HepG2 (cell line): ENCODE measurements at regions not wholly inside any gene's neighbourhood (a gene's known extent, or its start where the extent isn't known, plus 50 kb on each side); places are given as distances from the start of the nearest gene placed in this dataset.

Experiments
- ATAC-seq: fragments of 200-7000 bp; cut with Tn5 transposase; 3 replicates; pipeline ENCODE4 v1.9.1; 2020; ENCODE audit warnings: mild to moderate bottlenecking, moderate library complexity
- BruUV-seq: library from RNA; stranded (reverse); fragments of 400-500 nt; replicated peaks from 2 replicates; lab custom pipeline; 2021; lab: Mats Ljungman, UMichigan
- CTCF ChIA-PET: fragments of 300-600 bp; formaldehyde crosslinking; extraction: SDS; loops from one replicate; lab custom pipeline; 2021; ENCODE audit warnings: low total read pairs, inconsistent platforms, low intra/inter-chr PET ratio; lab: Yijun Ruan, JAX
- POLR2A ChIA-PET: fragments of 350-600 bp; sonication (Branson Sonifier 250); formaldehyde crosslinking; loops from one replicate; lab custom pipeline; 2020; ENCODE audit warnings: antibody characterized with exemption, inconsistent platforms; lab: Yijun Ruan, JAX
- DNase-seq: peaks from one replicate; pipeline ENCODE4 v3.0.0-alpha.2; 2015; ENCODE audit warnings: low spot score
- FAIRE-seq: peaks from 3 replicates; lab custom pipeline; 2011; peaks lifted over from hg19 to GRCh38; lab: Jason Lieb, UNC
- H2AFZ ChIP-seq: one replicate; pipeline ENCODE4 v1.6.1; 2011; ENCODE audit warnings: low read length, inconsistent platforms
- H3K27ac ChIP-seq: fragments of 300-600 bp; 3 replicates; pipeline ENCODE4 v1.8.0; 2011; ENCODE audit warnings: mixed run types, mild to moderate bottlenecking, mixed read lengths, low read length, inconsistent platforms; ENCODE audit not compliant: insufficient read depth; ENCODE audit errors: extremely low read length
- H3K27me3 ChIP-seq, 2 experiments: fragments of 200-600 bp in 1 of 2; 2 replicates in 1 of 2; 3 replicates in 1 of 2; pipeline versions ENCODE4 v1.6.0 to v1.8.0; 2011; ENCODE audit warnings: low read length in 2 of 2, mild to moderate bottlenecking in 2 of 2, moderate library complexity in 2 of 2, inconsistent platforms in 1 of 2; ENCODE audit not compliant: insufficient read depth in 2 of 2, control insufficient read depth in 1 of 2
- H3K36me3 ChIP-seq, 2 experiments: fragments of 200-600 bp in 1 of 2; replicated peaks in 1 of 2; 2 replicates in 1 of 2; 3 replicates in 1 of 2; pipeline versions ENCODE4 v1.5.1 to v1.8.0; 2011; ENCODE audit warnings: low read length in 2 of 2, inconsistent platforms in 1 of 2; ENCODE audit not compliant: insufficient read depth in 2 of 2, control insufficient read depth in 1 of 2
- H3K4me1 ChIP-seq: 2 replicates; pipeline ENCODE4 v1.5.1; 2012; ENCODE audit warnings: low read length, inconsistent platforms; ENCODE audit not compliant: insufficient read depth
- H3K4me2 ChIP-seq: 2 replicates; pipeline ENCODE4 v1.6.0; 2011; ENCODE audit warnings: low read depth, low read length, inconsistent platforms
- H3K4me3 ChIP-seq, 3 experiments: fragments of 200-600 bp in 1 of 3; sonication (generic), shearing (Covaris generic) in 1 of 3; replicated peaks in 1 of 3; 2 replicates each; pipeline ENCODE4 v1.5.1; 2011 to 2016; ENCODE audit warnings: low read length in 3 of 3, inconsistent platforms in 2 of 3, low read depth in 2 of 3, mild to moderate bottlenecking in 2 of 3, control low read depth in 1 of 3, mixed read lengths in 1 of 3; ENCODE audit not compliant: insufficient read depth in 1 of 3
- H3K79me2 ChIP-seq: one replicate; pipeline ENCODE4 v1.6.1; 2011; ENCODE audit warnings: low read length, inconsistent platforms; ENCODE audit not compliant: insufficient read depth
- H3K9ac ChIP-seq: 2 replicates; pipeline ENCODE4 v1.6.0; 2011; ENCODE audit warnings: mild to moderate bottlenecking, low read depth, low read length, inconsistent platforms; ENCODE audit not compliant: insufficient read depth
- H3K9me3 ChIP-seq: 2 replicates; pipeline ENCODE4 v1.5.1; 2012; ENCODE audit warnings: mild to moderate bottlenecking, low read length
- H4K20me1 ChIP-seq: 2 replicates; pipeline ENCODE4 v1.6.0; 2011; ENCODE audit warnings: inconsistent platforms, mild to moderate bottlenecking, low read length, moderate library complexity; ENCODE audit not compliant: insufficient read depth
- ADNP ChIP-seq: sonication (generic); formaldehyde crosslinking; IDR thresholded peaks from 2 replicates; pipeline ENCODE4 v1.4.0; 2020; ENCODE audit warnings: missing genetic modification reagents
- CBX2 ChIP-seq, 2 experiments: fragments of 200-600 bp in 1 of 2; sonication (generic); formaldehyde crosslinking in 1 of 2; IDR thresholded peaks; 2 replicates each; pipeline versions ENCODE4 v1.7.0 to v1.8.1; 2018 to 2022; ENCODE audit warnings: low read depth in 2 of 2, low read length in 1 of 2, mild to moderate bottlenecking in 1 of 2, missing genetic modification reagents in 1 of 2
- FOXA1 ChIP-seq, 2 experiments: fragments of 450-650 bp in 1 of 2; sonication (generic) in 1 of 2; formaldehyde crosslinking in 1 of 2; IDR thresholded peaks; 2 replicates each; pipeline versions ENCODE4 v1.4.0 to v1.6.1; 2016 to 2020; ENCODE audit warnings: missing genetic modification reagents in 1 of 2
- LCORL ChIP-seq, 2 experiments: fragments of 450-650 bp in 1 of 2; sonication (generic) in 1 of 2; formaldehyde crosslinking in 1 of 2; IDR thresholded peaks; 2 replicates each; pipeline versions ENCODE4 v1.5.0 to v1.6.1; 2017 to 2020; ENCODE audit warnings: antibody characterized with exemption in 1 of 2, missing genetic modification reagents in 1 of 2
- MAZ ChIP-seq, 2 experiments: sonication (generic) in 1 of 2; formaldehyde crosslinking in 1 of 2; IDR thresholded peaks; 2 replicates each; pipeline versions ENCODE4 v1.5.0 to v1.6.1; 2012 to 2020; ENCODE audit warnings: low read depth in 2 of 2, mild to moderate bottlenecking in 2 of 2, borderline replicate concordance in 1 of 2, improper control_type of control experiment in 1 of 2, low read length in 1 of 2, missing genetic modification reagents in 1 of 2, moderate library complexity in 1 of 2
- MTERF4 ChIP-seq: sonication (generic); formaldehyde crosslinking; IDR thresholded peaks from 2 replicates; pipeline ENCODE4 v1.8.0; 2023; ENCODE audit warnings: mild to moderate bottlenecking, missing genetic modification reagents
- NR2F1 ChIP-seq, 2 experiments: fragments of 450-650 bp in 1 of 2; formaldehyde crosslinking in 1 of 2; IDR thresholded peaks; 2 replicates each; pipeline versions ENCODE4 v1.5.0 to v1.6.1; 2016 to 2020; ENCODE audit warnings: mild to moderate bottlenecking in 1 of 2, missing compliant biosample characterization in 1 of 2, missing genetic modification reagents in 1 of 2, moderate library complexity in 1 of 2
- ZEB1 ChIP-seq: IDR thresholded peaks from 2 replicates; pipeline ENCODE4 v1.6.1; 2012; ENCODE audit warnings: mild to moderate bottlenecking, low read depth, inconsistent platforms; ENCODE audit not compliant: insufficient replicate concordance
- ZNF468 ChIP-seq: sonication (generic); formaldehyde crosslinking; IDR thresholded peaks from 2 replicates; pipeline ENCODE4 v1.8.0; 2022; ENCODE audit warnings: mild to moderate bottlenecking, moderate library complexity, missing genetic modification reagents
- ZNF781 ChIP-seq: sonication (generic); formaldehyde crosslinking; IDR thresholded peaks from 2 replicates; pipeline ENCODE4 v1.5.1; 2020; ENCODE audit warnings: borderline replicate concordance, mild to moderate bottlenecking, missing genetic modification reagents; ENCODE audit errors: not compliant biosample characterization
- whole genome bisulfite sequencing: methylation state at CpG from one replicate; pipeline ENCODE4 v1.1.6; 2017; ENCODE audit warnings: low lambda C conversion rate; 5-methylcytosine and 5-hydroxymethylcytosine counted together
- in situ Hi-C: cut with HindIII; loops from 2 replicates; pipeline ENCODE4 v1.10.0; 2017; ENCODE audit warnings: low pct_unique_long_range_greater_than_20kb; ENCODE audit not compliant: extremely low pct_ligation_motif_present
- intact Hi-C: fragments of 100-400 bp; cut with micrococcal nuclease; formaldehyde crosslinking; loops from one replicate; pipeline ENCODE4 v1.10.0; 2022; ENCODE audit not compliant: unreplicated experiment
- TF ChIP-seq, protein P1 (sequence below): sonication (generic); formaldehyde crosslinking; IDR thresholded peaks from 2 replicates; pipeline ENCODE4 v1.4.0; 2020; ENCODE audit warnings: missing genetic modification reagents, borderline replicate concordance
- TF ChIP-seq, protein P2 (sequence below): sonication (generic); formaldehyde crosslinking; IDR thresholded peaks from 2 replicates; pipeline ENCODE4 v1.4.0; 2020; ENCODE audit warnings: missing genetic modification reagents, borderline replicate concordance
- TF ChIP-seq, protein P3 (sequence below): sonication (generic); formaldehyde crosslinking; IDR thresholded peaks from 2 replicates; pipeline ENCODE4 v1.5.0; 2020; ENCODE audit warnings: missing genetic modification reagents
- TF ChIP-seq, protein P4 (sequence below): sonication (generic); formaldehyde crosslinking; IDR thresholded peaks from 2 replicates; pipeline ENCODE4 v1.8.0; 2022; ENCODE audit warnings: mild to moderate bottlenecking, missing genetic modification reagents, moderate library complexity

DNA sequence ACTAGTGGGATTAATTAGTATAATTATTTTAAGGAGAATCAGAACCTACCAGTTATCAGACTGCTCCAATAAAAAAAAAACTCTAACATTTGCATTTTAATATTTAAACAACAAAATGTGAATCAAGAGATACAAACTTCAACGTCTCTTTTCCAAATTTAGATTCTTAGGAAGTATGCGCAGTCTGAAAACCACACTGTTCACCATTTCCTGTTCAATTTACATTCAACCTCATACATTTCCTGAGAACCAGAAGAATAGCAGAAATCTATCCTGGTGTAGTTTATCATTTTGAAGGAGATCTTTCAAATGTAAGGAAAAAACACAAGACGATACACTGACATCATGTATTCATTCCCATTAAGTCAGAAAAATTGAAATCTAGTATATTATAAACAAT is 869.2 kb downstream of the EFNA5 start:
- DNase-seq (no peak), ATAC-seq (no peak), FAIRE-seq (no peak)
- Histone ChIP-seq H3K4me2 (no peak overlapping the region), H3K4me1 (no peaks in the 10 kb centered on the region), H3K9ac (no peak overlapping the region), H3K27ac (no peak overlapping the region), H3K9me3 (no peaks in the 10 kb centered on the region), H3K4me3 (no peak overlapping the region), H3K36me3 (no peaks in the 10 kb centered on the region), H4K20me1 (no peaks in the 10 kb centered on the region), H3K79me2 (no peaks in the 10 kb centered on the region), H2AFZ (no peak overlapping the region), H3K27me3 (no peaks in the 10 kb centered on the region; a peak in 1 of 5 replicates)
- no TSS peak for BruUV-seq
- WGBS, result 33% methylated on average over 3 of the region's 3 CpGs
- intact Hi-C loops (no loop called here), in situ Hi-C loops (no loop called here)
- POLR2A ChIA-PET, result no interaction called here
- CTCF ChIA-PET, result no interaction called here
- TF ChIP-seq, protein P1, sequence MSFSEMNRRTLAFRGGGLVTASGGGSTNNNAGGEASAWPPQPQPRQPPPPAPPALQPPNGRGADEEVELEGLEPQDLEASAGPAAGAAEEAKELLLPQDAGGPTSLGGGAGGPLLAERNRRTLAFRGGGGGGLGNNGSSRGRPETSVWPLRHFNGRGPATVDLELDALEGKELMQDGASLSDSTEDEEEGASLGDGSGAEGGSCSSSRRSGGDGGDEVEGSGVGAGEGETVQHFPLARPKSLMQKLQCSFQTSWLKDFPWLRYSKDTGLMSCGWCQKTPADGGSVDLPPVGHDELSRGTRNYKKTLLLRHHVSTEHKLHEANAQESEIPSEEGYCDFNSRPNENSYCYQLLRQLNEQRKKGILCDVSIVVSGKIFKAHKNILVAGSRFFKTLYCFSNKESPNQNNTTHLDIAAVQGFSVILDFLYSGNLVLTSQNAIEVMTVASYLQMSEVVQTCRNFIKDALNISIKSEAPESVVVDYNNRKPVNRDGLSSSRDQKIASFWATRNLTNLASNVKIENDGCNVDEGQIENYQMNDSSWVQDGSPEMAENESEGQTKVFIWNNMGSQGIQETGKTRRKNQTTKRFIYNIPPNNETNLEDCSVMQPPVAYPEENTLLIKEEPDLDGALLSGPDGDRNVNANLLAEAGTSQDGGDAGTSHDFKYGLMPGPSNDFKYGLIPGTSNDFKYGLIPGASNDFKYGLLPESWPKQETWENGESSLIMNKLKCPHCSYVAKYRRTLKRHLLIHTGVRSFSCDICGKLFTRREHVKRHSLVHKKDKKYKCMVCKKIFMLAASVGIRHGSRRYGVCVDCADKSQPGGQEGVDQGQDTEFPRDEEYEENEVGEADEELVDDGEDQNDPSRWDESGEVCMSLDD (CRISPR knock-in tag), result no peak
- TF ChIP-seq ZEB1 (no peak), MAZ (IDR thresholded peaks at IDR 0.05; ENCODE audit: borderline replicate concordance, low read depth, low read length) (no peak), MAZ (CRISPR knock-in tag; IDR thresholded peaks at IDR 0.05; ENCODE audit: low read depth) (no peak), ZNF781 (no peak), ADNP (CRISPR knock-in tag) (no peak), ZNF468 (no peak), FOXA1 (IDR thresholded peaks at IDR 0.05) (no peak), FOXA1 (CRISPR knock-in tag; IDR thresholded peaks at IDR 0.05) (no peak), CBX2 (IDR thresholded peaks at IDR 0.05; ENCODE audit: low read depth, low read length) (no peak), CBX2 (CRISPR knock-in tag; IDR thresholded peaks at IDR 0.05; ENCODE audit: low read depth) (no peak), LCORL (IDR thresholded peaks at IDR 0.05) (no peak), LCORL (CRISPR knock-in tag; IDR thresholded peaks at IDR 0.05) (no peak), NR2F1 (CRISPR knock-in tag; IDR thresholded peaks at IDR 0.05) (no peak), MTERF4 (no peak)
- TF ChIP-seq, protein P2, sequence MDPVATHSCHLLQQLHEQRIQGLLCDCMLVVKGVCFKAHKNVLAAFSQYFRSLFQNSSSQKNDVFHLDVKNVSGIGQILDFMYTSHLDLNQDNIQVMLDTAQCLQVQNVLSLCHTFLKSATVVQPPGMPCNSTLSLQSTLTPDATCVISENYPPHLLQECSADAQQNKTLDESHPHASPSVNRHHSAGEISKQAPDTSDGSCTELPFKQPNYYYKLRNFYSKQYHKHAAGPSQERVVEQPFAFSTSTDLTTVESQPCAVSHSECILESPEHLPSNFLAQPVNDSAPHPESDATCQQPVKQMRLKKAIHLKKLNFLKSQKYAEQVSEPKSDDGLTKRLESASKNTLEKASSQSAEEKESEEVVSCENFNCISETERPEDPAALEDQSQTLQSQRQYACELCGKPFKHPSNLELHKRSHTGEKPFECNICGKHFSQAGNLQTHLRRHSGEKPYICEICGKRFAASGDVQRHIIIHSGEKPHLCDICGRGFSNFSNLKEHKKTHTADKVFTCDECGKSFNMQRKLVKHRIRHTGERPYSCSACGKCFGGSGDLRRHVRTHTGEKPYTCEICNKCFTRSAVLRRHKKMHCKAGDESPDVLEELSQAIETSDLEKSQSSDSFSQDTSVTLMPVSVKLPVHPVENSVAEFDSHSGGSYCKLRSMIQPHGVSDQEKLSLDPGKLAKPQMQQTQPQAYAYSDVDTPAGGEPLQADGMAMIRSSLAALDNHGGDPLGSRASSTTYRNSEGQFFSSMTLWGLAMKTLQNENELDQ (CRISPR knock-in tag), result no peak
- TF ChIP-seq, protein P3, sequence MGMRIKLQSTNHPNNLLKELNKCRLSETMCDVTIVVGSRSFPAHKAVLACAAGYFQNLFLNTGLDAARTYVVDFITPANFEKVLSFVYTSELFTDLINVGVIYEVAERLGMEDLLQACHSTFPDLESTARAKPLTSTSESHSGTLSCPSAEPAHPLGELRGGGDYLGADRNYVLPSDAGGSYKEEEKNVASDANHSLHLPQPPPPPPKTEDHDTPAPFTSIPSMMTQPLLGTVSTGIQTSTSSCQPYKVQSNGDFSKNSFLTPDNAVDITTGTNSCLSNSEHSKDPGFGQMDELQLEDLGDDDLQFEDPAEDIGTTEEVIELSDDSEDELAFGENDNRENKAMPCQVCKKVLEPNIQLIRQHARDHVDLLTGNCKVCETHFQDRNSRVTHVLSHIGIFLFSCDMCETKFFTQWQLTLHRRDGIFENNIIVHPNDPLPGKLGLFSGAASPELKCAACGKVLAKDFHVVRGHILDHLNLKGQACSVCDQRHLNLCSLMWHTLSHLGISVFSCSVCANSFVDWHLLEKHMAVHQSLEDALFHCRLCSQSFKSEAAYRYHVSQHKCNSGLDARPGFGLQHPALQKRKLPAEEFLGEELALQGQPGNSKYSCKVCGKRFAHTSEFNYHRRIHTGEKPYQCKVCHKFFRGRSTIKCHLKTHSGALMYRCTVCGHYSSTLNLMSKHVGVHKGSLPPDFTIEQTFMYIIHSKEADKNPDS, result no peak
- TF ChIP-seq, protein P4, sequence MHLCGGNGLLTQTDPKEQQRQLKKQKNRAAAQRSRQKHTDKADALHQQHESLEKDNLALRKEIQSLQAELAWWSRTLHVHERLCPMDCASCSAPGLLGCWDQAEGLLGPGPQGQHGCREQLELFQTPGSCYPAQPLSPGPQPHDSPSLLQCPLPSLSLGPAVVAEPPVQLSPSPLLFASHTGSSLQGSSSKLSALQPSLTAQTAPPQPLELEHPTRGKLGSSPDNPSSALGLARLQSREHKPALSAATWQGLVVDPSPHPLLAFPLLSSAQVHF (CRISPR knock-in tag), result no peak
